ENCODE measurements at regions not wholly inside any gene's neighbourhood (a gene's known extent, or its start where the extent isn't known, plus 50 kb on each side); places are given as distances from the start of the nearest gene placed in this dataset.

DNA sequence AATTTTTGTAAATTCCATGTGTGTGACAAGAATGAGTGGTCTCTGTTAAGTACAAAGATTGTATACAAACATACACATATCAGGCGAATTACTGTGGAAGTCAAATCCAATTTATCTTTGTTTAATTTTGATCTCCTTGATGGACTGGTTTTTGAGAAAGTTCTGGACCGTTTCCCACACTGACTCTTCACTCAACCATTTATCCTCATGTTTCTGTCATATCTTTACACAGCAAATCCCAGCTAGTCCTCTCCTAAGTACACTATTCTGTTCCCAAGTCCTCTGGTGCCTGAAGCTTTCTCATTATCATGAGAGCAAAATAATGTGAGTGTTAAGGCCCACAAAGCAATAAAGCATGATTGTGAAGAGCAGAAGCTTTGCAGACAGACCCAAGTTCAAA, 189.9 kb downstream of the WNT5A start:
- no peak for DNase-seq (ENCODE audit: low spot score)

DNA sequence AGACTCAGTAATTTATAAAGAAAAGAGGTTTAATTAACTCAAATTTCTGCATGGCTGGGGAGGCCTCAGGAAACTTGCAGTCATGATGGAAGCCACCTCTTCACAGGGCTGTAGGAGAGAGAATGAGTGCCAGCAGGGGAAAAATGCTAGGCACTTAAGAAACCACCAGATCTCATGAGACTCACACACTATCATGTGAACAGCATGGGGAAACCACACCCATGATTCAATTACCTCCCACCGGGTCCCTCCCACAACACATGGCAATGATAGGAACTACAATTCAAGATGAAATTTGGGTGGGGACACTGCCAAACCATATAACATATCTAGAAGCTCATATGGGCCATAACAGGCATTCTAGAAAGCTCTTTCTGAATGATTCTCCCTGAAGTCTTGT, 190.3 kb downstream of the WNT5A start:
- DNase-seq (ENCODE audit: low spot score): no peak

- DNase-seq (ENCODE audit: low spot score): no peak
These were observed 191.1 kb downstream of the WNT5A start for GRCh38 chr3:55296030-55296429.

DNA sequence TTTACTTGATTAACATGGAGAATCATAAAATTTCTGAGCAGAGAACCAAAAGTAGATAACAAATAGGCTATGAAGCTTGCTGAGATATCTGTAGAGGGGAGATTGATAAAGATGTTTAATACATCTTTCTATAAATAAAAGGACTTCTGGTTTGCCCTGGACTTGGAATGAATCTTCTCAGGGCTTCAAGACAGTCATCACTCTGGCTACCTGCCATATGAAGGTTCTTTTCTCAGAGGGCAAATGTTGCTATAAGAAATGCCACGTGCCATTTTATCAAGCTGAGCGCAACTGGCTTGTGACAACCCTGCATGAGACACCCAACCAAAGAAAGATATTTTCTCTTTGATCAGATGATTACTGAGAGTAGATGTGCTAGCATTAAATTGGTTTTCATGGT, 192.5 kb downstream of the WNT5A start:
- DNase-seq (ENCODE audit: low spot score): no peak

GRCh38 chr3:55292360-55292759, 194.7 kb downstream of the WNT5A start:
- DNase-seq (ENCODE audit: low spot score): no peak

GRCh38 chr3:55288657-55289056, 198.4 kb downstream of the WNT5A start:
- no peak for DNase-seq (ENCODE audit: low spot score)

- no peak for DNase-seq (ENCODE audit: low spot score)
These were observed 200.4 kb downstream of the WNT5A start for GRCh38 chr3:55286693-55287092.

- no peak for DNase-seq (ENCODE audit: low spot score)
These were observed 201.9 kb downstream of the WNT5A start for GRCh38 chr3:55285156-55285555.

DNA sequence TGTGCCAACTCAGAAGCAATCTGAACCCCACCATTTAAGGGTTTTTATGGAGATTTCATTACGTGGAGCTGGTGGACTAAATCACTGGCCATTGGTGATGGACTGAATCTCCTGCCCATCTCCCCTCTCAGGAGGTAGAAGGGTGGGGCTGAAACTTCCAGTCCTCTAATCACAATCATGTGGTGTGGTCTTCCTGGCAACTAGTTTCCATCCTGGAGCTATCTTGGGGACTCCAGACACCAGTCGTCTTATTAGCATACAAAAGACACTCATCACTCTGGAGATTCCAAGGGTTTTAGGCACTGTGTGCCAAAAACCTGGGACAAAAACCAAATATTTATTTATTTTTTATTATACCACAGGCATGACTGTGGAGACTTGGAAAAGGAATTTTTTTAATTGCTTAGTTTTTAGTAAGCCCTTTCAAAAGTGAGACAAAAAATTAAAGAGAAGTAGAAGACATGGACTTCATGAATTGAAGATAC, 203.6 kb downstream of the WNT5A start:
- no peak for DNase-seq (ENCODE audit: low spot score)

DNA sequence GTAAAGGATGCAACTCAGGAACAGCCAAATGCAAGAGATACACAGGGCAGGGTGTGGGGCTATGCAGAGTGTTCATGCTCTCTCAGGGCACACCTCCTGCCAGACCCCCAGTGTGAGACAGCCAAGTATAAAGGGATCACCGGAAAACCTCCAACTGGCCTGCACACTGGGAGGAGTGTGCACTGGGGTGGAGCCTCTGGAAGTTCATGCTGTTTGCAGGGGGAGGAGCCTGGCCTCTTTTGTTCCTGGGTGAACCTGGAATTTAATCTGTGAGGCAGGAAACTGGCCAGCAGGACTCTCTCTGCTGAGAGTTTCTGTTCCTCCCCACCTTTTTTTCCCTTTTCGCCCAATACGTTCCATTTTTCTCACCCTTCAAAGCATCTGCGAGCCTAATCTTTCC, 204.1 kb downstream of the WNT5A start:
- no peak for DNase-seq (ENCODE audit: low spot score)

GRCh38 chr3:55272031-55272645, 215.0 kb downstream of the WNT5A start:
- DNase-seq (ENCODE audit: low spot score): no peak

DNA sequence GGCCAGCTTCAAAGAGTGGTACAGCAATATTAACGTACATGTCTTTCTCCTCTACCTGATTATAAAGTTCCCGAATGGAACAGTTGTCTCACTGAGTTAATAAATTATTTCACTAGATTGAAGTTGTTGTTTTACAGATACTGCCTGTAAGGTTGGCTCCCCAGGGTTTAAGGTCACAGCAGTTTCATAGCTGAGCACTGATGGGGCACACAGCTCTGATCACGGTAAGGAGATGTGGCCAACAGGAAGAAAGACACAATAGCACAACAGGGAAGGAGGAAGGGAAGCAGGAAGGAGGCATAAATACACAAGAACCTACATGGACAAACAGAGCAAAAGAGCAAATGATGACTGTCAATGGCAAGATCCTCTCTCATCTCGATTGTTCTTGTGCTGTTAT, 215.6 kb downstream of the WNT5A start:
- no peak for DNase-seq (ENCODE audit: low spot score)

DNA sequence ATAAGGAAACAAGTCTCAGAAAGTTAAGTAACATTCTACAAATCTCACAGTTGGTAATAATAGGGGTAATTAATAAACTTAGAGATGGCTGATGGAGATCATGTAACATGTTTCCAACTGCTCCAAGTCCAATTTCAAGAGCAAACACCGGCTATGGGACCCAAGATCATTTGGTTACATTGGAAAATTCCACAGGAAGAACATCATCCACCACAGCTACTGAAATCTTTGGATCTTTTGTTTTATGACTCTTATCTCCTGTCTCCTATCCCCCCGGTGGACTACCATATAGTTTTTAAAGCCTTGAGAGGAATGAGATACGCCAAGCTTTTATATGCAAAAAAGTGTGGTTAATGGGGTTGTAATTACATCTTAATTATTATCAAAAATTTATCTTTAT, 216.1 kb downstream of the WNT5A start:
- DNase-seq (ENCODE audit: low spot score): no peak

DNA sequence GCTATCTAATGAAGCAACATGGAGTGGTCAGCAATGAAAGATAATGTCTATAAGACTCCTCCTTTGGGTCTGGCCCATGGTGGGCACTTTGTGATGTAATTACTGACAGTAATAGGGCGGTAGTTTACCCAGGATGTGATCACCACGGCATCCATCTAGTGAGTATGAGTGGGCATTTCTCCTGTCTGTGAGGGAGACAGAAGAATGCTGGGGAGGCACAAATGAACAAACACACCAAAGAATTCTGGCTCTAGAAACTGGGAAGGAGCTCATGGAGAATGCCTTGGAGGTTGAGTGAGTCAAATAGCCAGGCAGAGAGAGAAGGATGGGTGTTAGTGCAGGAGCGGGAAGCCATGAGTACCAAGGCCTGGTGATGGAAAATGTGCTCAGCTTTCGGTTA, 217.5 kb downstream of the WNT5A start:
- no peak for DNase-seq (ENCODE audit: low spot score)

GRCh38 chr3:55269096-55269495, 218.0 kb downstream of the WNT5A start:
- no peak for DNase-seq (ENCODE audit: low spot score)

DNA sequence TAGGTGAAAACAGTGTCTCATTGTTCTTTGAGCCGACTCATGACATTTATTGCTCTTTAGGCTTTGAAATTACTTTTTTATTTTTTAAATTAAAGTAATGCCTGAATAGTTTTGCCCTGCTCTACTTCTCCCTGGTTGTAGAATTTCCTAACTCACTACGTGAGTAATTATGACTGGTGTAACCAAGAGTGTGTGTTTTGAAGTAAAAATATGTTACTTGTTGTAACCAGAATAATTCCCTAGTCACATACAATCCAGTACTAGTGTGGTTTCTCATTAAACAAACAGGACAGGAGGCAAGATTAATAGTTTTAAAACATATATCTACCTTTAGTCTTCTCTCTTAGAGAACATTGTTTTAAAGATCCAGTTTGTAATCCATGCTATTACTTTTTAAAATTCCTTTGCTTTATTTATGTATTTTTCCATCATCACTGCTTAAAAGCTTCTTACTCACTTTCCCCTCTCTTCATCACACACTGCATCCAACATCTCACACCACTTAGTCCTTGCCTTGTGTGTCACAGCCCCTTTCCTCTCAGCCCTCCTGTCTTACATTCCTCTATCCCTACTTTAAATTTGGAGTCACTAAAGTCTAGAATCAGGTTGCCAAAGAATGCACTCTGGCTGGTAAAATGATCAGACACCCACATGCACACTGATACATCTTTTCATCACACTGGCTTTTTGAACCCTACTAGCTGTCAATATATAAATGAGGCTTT, 219.7 kb downstream of the WNT5A start:
- no peak for DNase-seq (ENCODE audit: low spot score)

DNA sequence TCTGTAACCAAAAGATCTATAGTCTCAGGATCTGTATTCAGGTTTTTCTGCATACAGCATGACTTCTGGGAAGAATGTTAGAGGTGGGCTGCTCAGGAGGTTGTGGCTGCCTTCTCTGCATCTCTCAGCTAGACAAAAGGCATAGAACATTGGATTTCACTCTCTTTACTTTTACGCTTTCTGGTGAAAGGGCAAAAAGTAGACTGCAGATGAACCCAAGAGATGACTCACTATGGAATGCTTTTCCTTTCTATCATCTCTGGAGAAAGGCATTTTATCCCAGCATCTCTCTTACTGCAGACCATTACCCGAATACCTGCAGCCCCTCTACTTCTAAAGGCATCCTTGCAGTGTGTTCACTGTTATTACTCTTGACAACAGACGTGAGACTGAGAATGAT, 222.2 kb downstream of the WNT5A start:
- no peak for DNase-seq (ENCODE audit: low spot score)

DNA sequence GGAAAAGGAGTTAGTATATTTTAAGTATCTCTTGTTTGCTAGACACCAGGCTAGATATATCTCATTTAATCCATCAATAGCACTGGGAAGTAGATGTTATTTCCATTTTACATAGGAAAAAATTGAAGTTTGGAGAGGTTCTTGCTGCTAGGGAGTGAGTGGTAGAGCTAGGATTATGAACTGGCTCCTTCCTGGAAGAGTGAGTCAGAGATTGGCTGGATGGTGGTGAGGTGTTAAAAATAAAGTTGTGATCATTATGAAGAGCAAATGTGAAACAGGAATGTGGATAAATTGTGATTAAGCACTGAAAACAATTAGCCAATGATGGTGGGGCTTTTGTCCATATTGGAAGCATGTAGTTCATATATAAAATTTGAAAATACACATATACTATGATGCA, 234.2 kb downstream of the WNT5A start:
- no peak for DNase-seq (ENCODE audit: low spot score)

GRCh38 chr3:55249156-55249555, 237.9 kb downstream of the WNT5A start:
- peak; percentile 6 for DNase-seq (ENCODE audit: low spot score)

DNA sequence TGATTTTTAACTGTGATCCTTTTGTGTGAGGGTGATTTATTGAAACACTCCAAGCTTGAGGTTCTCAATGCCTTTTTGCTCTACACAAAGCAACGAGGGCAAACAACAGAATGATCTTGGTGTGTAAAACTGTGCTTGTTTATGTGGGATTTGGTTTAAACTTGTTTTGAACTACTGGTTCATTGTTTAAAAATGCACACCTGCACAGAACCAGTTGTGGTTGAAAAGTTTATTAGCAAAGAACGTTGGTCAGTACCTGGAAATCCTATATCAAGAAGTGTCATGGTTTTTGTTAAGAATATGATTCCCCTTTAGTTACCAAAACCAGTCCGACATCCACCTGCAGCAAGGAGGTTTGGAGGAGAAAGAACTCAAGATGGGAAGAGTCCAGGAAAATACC, 239.4 kb downstream of the WNT5A start:
- no peak for DNase-seq (ENCODE audit: low spot score)

GRCh38 chr3:55246033-55246432, 241.1 kb downstream of the WNT5A start:
- no peak for DNase-seq (ENCODE audit: low spot score)

DNA sequence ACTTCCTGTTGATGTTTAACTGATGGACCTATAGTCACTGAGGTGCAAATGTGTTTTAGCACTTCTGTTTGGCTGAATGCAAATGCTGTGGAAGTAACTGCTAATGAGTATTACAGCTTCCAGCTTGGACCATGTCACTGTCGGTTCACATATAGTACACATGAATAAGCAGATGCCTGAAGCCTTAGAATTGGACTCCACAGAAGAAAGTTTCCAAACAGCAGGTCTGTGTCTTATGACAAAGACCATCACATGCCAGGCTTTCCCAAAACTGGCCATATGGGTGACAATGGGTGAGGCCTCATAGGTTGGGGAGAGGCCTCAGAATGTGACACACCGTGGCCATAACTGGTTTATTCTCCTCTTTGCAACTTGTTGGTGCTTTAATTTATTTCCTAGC, 241.8 kb downstream of the WNT5A start:
- no peak for DNase-seq (ENCODE audit: low spot score)

GRCh38 chr3:55244247-55244646, 242.9 kb downstream of the WNT5A start:
- DNase-seq (ENCODE audit: low spot score): no peak

DNA sequence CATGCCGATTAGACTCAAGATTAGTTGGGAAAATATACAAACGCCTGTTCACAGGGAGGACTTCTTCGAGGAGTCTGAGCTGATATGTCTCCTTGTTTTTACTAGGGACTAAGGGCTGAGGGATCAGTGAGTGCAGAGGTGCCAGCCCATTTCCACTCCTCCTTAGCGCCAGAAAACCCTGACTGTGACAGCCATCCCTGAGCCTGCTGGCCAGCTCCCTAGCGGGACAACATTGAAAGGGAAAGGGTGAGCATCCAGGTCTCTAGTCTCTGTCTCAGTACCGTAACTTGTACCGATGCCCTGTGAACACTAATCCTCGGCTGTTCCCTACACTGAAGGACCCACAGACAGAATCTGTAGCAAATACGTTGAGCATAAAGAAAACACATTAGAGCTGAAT, 243.4 kb downstream of the WNT5A start:
- no peak for DNase-seq (ENCODE audit: low spot score)
